Gastroesophageal sphincter (tissue), 4 donors: ENCODE measurements at regions not wholly inside any gene's neighbourhood (a gene's known extent, or its start where the extent isn't known, plus 50 kb on each side); places are given as distances from the start of the nearest gene placed in this dataset.
"Not testable (repeated sequence)": the region's sequence is repeated elsewhere in the genome, so short reads cannot be mapped to it uniquely, and the experiment has no call there.

Experiments
- ATAC-seq: fragments of 150-250 bp; one replicate; pipeline ENCODE4 v1.9.1; 2016; ENCODE audit warnings: mild to moderate bottlenecking, moderate library complexity
- H3K27ac ChIP-seq, 4 donors: fragments of 200-600 bp; sonication (generic) in 3 of 4; 1 replicate in 3 of 4; 2 replicates in 1 of 4; pipeline ENCODE4 v1.5.1; 2016 to 2019
- H3K27me3 ChIP-seq: fragments of 200-600 bp; sonication (generic); one replicate; pipeline ENCODE4 v1.5.1; 2019
- H3K36me3 ChIP-seq, 2 donors: fragments of 200-600 bp; sonication (generic); one replicate each; pipeline ENCODE4 v1.5.1; 2019; ENCODE audit warnings: control low read depth in 1 of 2
- H3K4me1 ChIP-seq, 3 donors: fragments of 200-600 bp; sonication (generic); 1 replicate in 2 of 3; 2 replicates in 1 of 3; pipeline ENCODE4 v1.5.1; 2016 to 2019; ENCODE audit warnings: control low read depth in 2 of 3
- H3K4me3 ChIP-seq, 2 donors: fragments of 200-600 bp; sonication (generic); one replicate each; pipeline ENCODE4 v1.5.1; 2019; ENCODE audit warnings: mild to moderate bottlenecking in 1 of 2, moderate library complexity in 1 of 2
- H3K9me3 ChIP-seq, 3 donors: fragments of 200-600 bp; sonication (generic); one replicate each; pipeline ENCODE4 v1.5.1; 2017 to 2019; ENCODE audit warnings: control low read depth in 2 of 3
- EP300 ChIP-seq: sonication (generic); formaldehyde crosslinking; IDR thresholded peaks from one replicate; pipeline ENCODE4 v1.6.1; 2017; ENCODE audit warnings: antibody characterized with exemption, mild to moderate bottlenecking
- POLR2A ChIP-seq, 2 donors: fragments of 450-650 bp; IDR thresholded peaks; one replicate each; pipeline ENCODE4 v1.6.1; 2017; ENCODE audit warnings: antibody characterized with exemption in 2 of 2, mild to moderate bottlenecking in 2 of 2, moderate library complexity in 1 of 2
- POLR2AphosphoS5 ChIP-seq: sonication (generic); formaldehyde crosslinking; IDR thresholded peaks from one replicate; pipeline ENCODE4 v1.6.1; 2017; ENCODE audit warnings: antibody characterized with exemption
- WGBS, 2 donors: methylation state at CpG; one replicate each; pipeline ENCODE4 v1.1.5; 2018; ENCODE audit warnings: low coverage in 1 of 2; 5-methylcytosine and 5-hydroxymethylcytosine counted together
- TF ChIP-seq, protein P1 (sequence below), 4 experiments: fragments of 200-600 bp in 2 of 4; fragments of 450-650 bp in 2 of 4; sonication (generic) in 1 of 4; IDR thresholded peaks; one replicate each; pipeline ENCODE4 v1.5.1; 2017 to 2019; ENCODE audit warnings: antibody characterized with exemption in 4 of 4, mild to moderate bottlenecking in 2 of 4, moderate library complexity in 2 of 4

DNA sequence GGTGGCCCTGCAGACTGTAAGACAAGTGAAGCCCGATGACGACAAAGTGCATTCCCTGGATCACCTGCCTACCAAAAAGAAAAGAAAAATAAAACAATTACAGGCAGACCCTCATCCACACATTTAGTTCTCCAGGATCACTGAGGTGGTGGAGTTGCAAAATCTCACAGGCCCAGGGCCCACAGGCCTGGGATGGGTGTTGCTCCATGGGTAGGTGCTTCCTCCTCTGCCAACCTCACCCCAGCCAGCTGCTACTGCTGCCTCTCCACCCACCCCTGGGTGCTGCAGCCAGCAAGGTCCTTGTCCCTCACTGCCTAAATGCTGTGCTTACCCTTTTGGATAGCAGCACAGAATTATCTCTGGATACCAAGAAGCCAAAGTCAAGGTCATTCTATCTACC is 146.4 kb upstream of the GALNT2 start:
- Histone ChIP-seq H3K9me3 (no peaks in the 10 kb centered on the region), H3K36me3 (no peaks in the 10 kb centered on the region), H3K4me1 (no peaks in the 10 kb centered on the region), H3K27ac (no peak overlapping the region), H3K4me3 (no peak overlapping the region), H3K27me3 (no peaks in the 10 kb centered on the region)
- 100% methylated on average over 2 of the region's 2 CpGs for WGBS, 2 donors
- ATAC-seq: no peak
- no peak for TF ChIP-seq EP300
- no peak for TF ChIP-seq POLR2A (IDR thresholded peaks at IDR 0.05)
- TF ChIP-seq POLR2AphosphoS5: no peak
- TF ChIP-seq, protein P1, sequence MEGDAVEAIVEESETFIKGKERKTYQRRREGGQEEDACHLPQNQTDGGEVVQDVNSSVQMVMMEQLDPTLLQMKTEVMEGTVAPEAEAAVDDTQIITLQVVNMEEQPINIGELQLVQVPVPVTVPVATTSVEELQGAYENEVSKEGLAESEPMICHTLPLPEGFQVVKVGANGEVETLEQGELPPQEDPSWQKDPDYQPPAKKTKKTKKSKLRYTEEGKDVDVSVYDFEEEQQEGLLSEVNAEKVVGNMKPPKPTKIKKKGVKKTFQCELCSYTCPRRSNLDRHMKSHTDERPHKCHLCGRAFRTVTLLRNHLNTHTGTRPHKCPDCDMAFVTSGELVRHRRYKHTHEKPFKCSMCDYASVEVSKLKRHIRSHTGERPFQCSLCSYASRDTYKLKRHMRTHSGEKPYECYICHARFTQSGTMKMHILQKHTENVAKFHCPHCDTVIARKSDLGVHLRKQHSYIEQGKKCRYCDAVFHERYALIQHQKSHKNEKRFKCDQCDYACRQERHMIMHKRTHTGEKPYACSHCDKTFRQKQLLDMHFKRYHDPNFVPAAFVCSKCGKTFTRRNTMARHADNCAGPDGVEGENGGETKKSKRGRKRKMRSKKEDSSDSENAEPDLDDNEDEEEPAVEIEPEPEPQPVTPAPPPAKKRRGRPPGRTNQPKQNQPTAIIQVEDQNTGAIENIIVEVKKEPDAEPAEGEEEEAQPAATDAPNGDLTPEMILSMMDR (IDR thresholded peaks at IDR 0.05): no peak

DNA sequence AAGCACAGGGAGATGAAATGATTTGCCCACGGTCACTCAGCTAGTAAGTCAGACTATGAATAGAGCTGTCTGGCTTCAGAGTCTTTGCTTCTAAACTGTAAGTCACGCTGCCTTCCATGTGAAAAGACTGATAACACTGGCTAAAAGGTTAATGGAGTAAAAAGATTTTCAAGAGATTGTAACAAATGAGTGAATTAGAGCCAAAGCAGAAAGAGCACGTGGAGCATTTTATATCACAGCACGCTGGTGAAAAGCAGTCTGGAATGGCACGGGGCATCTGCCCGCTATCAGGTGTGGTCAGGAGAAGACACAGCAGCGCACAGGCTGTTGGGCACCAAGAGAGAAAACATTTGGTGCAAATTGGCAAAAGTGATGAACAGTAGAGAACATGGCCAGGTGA is 144.8 kb upstream of the GALNT2 start:
- Histone ChIP-seq H3K9me3 (no peaks in the 10 kb centered on the region), H3K36me3 (no peaks in the 10 kb centered on the region), H3K27ac (no peak overlapping the region), H3K27me3 (no peaks in the 10 kb centered on the region), H3K4me3 (no peak overlapping the region), H3K4me1 (no peaks in the 10 kb centered on the region)
- WGBS, 2 donors: 88 to 90% methylated on average over 4 to 7 of the region's 7 CpGs
- TF ChIP-seq, protein P1 (IDR thresholded peaks at IDR 0.05): no peak
- TF ChIP-seq POLR2AphosphoS5 (no peak), EP300 (no peak), POLR2A (IDR thresholded peaks at IDR 0.05) (no peak)
- ATAC-seq: no peak

DNA sequence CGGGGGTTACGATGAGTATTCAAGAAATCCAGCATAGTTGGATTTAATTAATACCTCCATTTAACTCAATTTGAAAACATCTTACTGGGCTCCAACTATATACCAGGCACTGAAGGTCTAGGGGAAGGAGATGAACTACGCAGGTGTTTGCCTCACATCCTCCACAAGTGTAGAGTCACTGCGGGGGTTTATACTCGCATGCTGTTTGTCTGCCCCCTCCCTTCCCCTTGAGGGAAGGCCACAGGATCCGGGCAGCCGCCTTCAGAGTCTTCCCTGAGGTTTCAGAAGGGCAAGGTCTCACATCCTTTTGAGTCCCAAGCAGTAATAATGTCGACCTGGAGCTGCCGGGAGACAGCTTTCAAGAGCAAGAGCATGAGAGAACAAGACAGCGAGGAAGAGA is 142.4 kb upstream of the GALNT2 start:
- Histone ChIP-seq H3K4me1 (no peaks in the 10 kb centered on the region), H3K36me3 (no peaks in the 10 kb centered on the region), H3K27ac (no peak overlapping the region), H3K9me3 (no peaks in the 10 kb centered on the region), H3K27me3 (no peaks in the 10 kb centered on the region), H3K4me3 (no peak overlapping the region)
- TF ChIP-seq POLR2A (IDR thresholded peaks at IDR 0.05) (no peak), POLR2AphosphoS5 (no peak), EP300 (no peak)
- TF ChIP-seq, protein P1 (IDR thresholded peaks at IDR 0.05): no peak
- ATAC-seq: no peak
- WGBS, 2 donors: 78 to 91% methylated on average over 2 to 3 of the region's 10 CpGs

DNA sequence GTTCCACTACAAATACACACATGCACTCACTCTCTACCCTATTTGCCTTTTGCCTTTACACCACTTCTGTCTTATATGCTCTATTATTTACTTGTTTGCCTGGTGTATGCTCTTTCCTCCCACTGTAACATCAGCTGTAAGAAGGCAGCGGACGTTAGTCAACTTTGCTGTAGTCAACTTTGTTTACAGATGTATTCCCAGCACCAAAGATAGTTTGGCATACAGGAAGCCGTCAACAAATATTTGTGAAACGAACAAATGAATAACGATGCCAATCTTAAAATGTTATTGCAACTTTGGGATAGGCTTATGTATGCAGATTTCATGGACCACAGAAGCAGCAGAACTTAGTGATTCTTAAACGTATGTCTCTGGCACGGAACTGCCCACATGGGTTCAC is 138.3 kb upstream of the GALNT2 start:
- WGBS, 2 donors: 85 to 87% methylated on average over 5 to 7 of the region's 7 CpGs

DNA sequence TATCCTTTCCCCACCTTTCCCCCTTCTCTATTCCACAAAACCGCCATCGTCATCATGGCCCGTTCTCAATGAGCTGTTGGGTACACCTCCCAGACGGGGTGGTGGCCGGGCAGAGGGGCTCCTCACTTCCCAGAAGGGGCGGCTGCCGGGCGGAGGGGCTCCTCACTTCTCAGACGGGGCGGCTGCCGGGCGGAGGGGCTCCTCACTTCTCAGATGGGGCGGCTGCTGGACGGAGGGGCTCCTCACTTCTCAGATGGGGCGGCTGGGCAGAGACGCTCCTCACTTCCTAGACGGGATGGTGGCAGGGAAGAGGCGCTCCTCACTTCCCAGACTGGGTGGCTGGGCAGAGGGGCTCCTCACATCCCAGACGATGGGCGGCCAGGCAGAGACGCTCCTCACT is 135.3 kb upstream of the GALNT2 start:
- H3K36me3 ChIP-seq, H3K27ac ChIP-seq, ATAC-seq, H3K4me1 ChIP-seq, H3K9me3 ChIP-seq, H3K4me3 ChIP-seq, H3K27me3 ChIP-seq: not testable (repeated sequence)
- WGBS, 2 donors: no CpG with 5 or more reads among the region's 21 CpGs

More for the DNA sequence above, 138.3 kb upstream of the GALNT2 start:
- H3K27me3 ChIP-seq: no peaks in the 10 kb centered on the region
- no peaks in the 10 kb centered on the region for H3K9me3 ChIP-seq
- no peaks in the 10 kb centered on the region for H3K36me3 ChIP-seq
- H3K4me1 ChIP-seq: no peaks in the 10 kb centered on the region
- H3K27ac ChIP-seq: no peak overlapping the region
- no peak overlapping the region for H3K4me3 ChIP-seq
- ATAC-seq: no peak
- TF ChIP-seq POLR2A (IDR thresholded peaks at IDR 0.05) (no peak), EP300 (no peak), POLR2AphosphoS5 (no peak)
- TF ChIP-seq, protein P1 (IDR thresholded peaks at IDR 0.05): no peak

DNA sequence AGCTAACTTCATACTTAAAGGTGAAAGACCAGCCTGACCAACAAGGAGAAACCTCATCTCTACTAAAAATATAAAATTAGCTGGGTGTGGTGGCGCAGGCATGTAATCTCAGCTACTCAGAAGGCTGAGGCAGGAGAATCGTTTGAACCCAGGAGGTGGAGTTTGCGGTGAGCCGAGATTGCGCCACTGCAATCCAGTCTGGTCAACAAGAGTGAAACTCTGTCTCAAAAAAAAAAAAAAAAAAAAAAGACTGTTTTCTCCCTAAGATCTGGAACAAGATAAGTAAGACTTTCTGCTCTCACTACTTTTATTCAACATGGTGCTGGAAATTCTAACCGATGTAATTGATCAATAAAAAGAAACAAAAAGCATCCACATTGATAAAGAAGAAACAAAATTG is 131.9 kb upstream of the GALNT2 start:
- WGBS, 2 donors: 79 to 86% methylated on average over 2 to 5 of the region's 6 CpGs

More for the DNA sequence above, 131.9 kb upstream of the GALNT2 start:
- H3K4me1 ChIP-seq, H3K9me3 ChIP-seq, ATAC-seq, H3K27me3 ChIP-seq, H3K36me3 ChIP-seq, H3K27ac ChIP-seq, H3K4me3 ChIP-seq: not testable (repeated sequence)
